Fibroblast of mammary gland (primary cell): ENCODE measurements at regions not wholly inside any gene's neighbourhood (a gene's known extent, or its start where the extent isn't known, plus 50 kb on each side); places are given as distances from the start of the nearest gene placed in this dataset.
"Not testable (repeated sequence)": the region's sequence is repeated elsewhere in the genome, so short reads cannot be mapped to it uniquely, and the experiment has no call there.

Experiments
- DNase-seq: peaks from one replicate; pipeline ENCODE4 v3.0.0-alpha.2; 2010; ENCODE audit warnings: low read depth
- H3K4me3 ChIP-seq: 2 replicates; pipeline ENCODE4 v1.5.1; 2011; ENCODE audit warnings: low read depth, mild to moderate bottlenecking, low read length, moderate library complexity; ENCODE audit not compliant: control insufficient read depth
- CTCF ChIP-seq: conservative IDR thresholded peaks from 2 replicates; pipeline ENCODE4 v1.5.1; 2011; ENCODE audit warnings: low read depth, low read length, inconsistent platforms; ENCODE audit not compliant: control insufficient read depth, insufficient read depth

GRCh38 chr3:59374091-59374817 lies 324.4 kb upstream of the CFAP20DC start:
- DNase-seq = no peak
- TF ChIP-seq CTCF = no peak
- no peak overlapping the region for H3K4me3 ChIP-seq

- no peak for DNase-seq
- no peak for TF ChIP-seq CTCF
- no peak overlapping the region for H3K4me3 ChIP-seq
Observed at GRCh38 chr3:59372346-59372745, 322.5 kb upstream of the CFAP20DC start.

- no peak for DNase-seq
- no peak for TF ChIP-seq CTCF
Observed at GRCh38 chr3:59368900-59369675, 319.3 kb upstream of the CFAP20DC start.

GRCh38 chr3:59367150-59367549 lies 317.3 kb upstream of the CFAP20DC start:
- no peak for TF ChIP-seq CTCF
- H3K4me3 ChIP-seq = no peak overlapping the region
- DNase-seq = no peak

More at GRCh38 chr3:59368900-59369675, 319.3 kb upstream of the CFAP20DC start:
- H3K4me3 ChIP-seq = no peak overlapping the region

GRCh38 chr3:59366218-59366617 lies 316.4 kb upstream of the CFAP20DC start:
- H3K4me3 ChIP-seq = no peak overlapping the region
- TF ChIP-seq CTCF = no peak
- no peak for DNase-seq

- H3K4me3 ChIP-seq = no peak overlapping the region
- TF ChIP-seq CTCF = no peak
- DNase-seq = no peak
Observed at GRCh38 chr3:59364496-59364895, 314.7 kb upstream of the CFAP20DC start.

- not testable (repeated sequence) for DNase-seq, H3K4me3 ChIP-seq
Observed at GRCh38 chr3:59360312-59360711, 310.5 kb upstream of the CFAP20DC start.
